IPS DF 6.9 (cell line): ENCODE measurements at regions not wholly inside any gene's neighbourhood (a gene's known extent, or its start where the extent isn't known, plus 50 kb on each side); places are given as distances from the start of the nearest gene placed in this dataset.

Source experiments
- DNase-seq: peaks from one replicate; pipeline ENCODE4 v3.0.0-alpha.2; 2013; ENCODE audit warnings: low read depth, low spot score
- H3K27ac ChIP-seq: one replicate; pipeline ENCODE4 v1.5.1; 2013; ENCODE audit warnings: low read length, control low read depth
- H3K27me3 ChIP-seq: 2 replicates; pipeline ENCODE4 v1.6.1; 2013; ENCODE audit warnings: mild to moderate bottlenecking, low read length; ENCODE audit not compliant: control insufficient read depth, insufficient read depth
- H3K36me3 ChIP-seq: 2 replicates; pipeline ENCODE4 v1.6.1; 2013; ENCODE audit warnings: low read length; ENCODE audit not compliant: control insufficient read depth, insufficient read depth
- H3K4me1 ChIP-seq: 2 replicates; pipeline ENCODE4 v1.6.1; 2013; ENCODE audit warnings: low read length; ENCODE audit not compliant: control insufficient read depth, insufficient read depth
- H3K4me3 ChIP-seq: 2 replicates; pipeline ENCODE4 v1.5.1; 2013; ENCODE audit warnings: mild to moderate bottlenecking, low read length
- H3K9me3 ChIP-seq: 2 replicates; pipeline ENCODE4 v1.6.1; 2013; ENCODE audit warnings: low read length, inconsistent platforms; ENCODE audit not compliant: control insufficient read depth, insufficient read depth
- WGBS: extraction: QIAGEN DNeasy Blood & Tissue Kit; methylation state at CpG from one replicate; pipeline ENCODE4 v1.1.7; 2013; ENCODE audit warnings: mixed read lengths, missing lambda C conversion rate; ENCODE audit not compliant: insufficient read length, insufficient coverage; 5-methylcytosine and 5-hydroxymethylcytosine counted together

GRCh38 chr18:34627137-34627920 is 82.8 kb upstream of the DTNA start:
- Histone ChIP-seq H3K4me3 (no peak overlapping the region), H3K36me3 (no peaks in the 10 kb centered on the region; the same call in 1 of the 2 replicates)
- no CpG with 5 or more reads among the region's 2 CpGs for WGBS

GRCh38 chr18:34631093-34631966 is 78.8 kb upstream of the DTNA start:
- H3K36me3 ChIP-seq = no peaks in the 10 kb centered on the region
- no peaks in the 10 kb centered on the region for H3K27me3 ChIP-seq
- H3K9me3 ChIP-seq = no peaks in the 10 kb centered on the region
- H3K4me3 ChIP-seq = no peak overlapping the region
- no peak for DNase-seq
- H3K4me1 ChIP-seq = 0 out of 2 replicates have a peak, but pooled peaks cover 2% of the 10 kb centered on the region
- no CpG with 5 or more reads among the region's 4 CpGs for WGBS
- no peak overlapping the region for H3K27ac ChIP-seq

More at GRCh38 chr18:34627137-34627920, 82.8 kb upstream of the DTNA start:
- no peak for DNase-seq
- H3K9me3 ChIP-seq = no peaks in the 10 kb centered on the region
- H3K4me1 ChIP-seq = 0 out of 2 replicates have a peak, but pooled peaks cover under 1% of the 10 kb centered on the region
- no peaks in the 10 kb centered on the region for H3K27me3 ChIP-seq
- H3K27ac ChIP-seq = no peak overlapping the region

- no CpG with 5 or more reads among the region's 3 CpGs for WGBS
- Histone ChIP-seq H3K4me1 (0 out of 2 replicates have a peak, but pooled peaks cover 2% of the 10 kb centered on the region), H3K36me3 (no peaks in the 10 kb centered on the region), H3K27me3 (no peaks in the 10 kb centered on the region), H3K9me3 (no peaks in the 10 kb centered on the region), H3K27ac (no peak overlapping the region), H3K4me3 (no peak overlapping the region)
- DNase-seq = no peak
Observed at GRCh38 chr18:34632321-34632720, 77.8 kb upstream of the DTNA start.

- no CpG with 5 or more reads among the region's 1 CpG for WGBS
- Histone ChIP-seq H3K4me1 (0 out of 2 replicates have a peak, but pooled peaks cover 2% of the 10 kb centered on the region), H3K9me3 (no peaks in the 10 kb centered on the region), H3K27me3 (no peaks in the 10 kb centered on the region), H3K27ac (no peak overlapping the region), H3K36me3 (no peaks in the 10 kb centered on the region), H3K4me3 (no peak overlapping the region)
- no peak for DNase-seq
Observed at GRCh38 chr18:34633368-34633767, 76.7 kb upstream of the DTNA start.

- no CpG with 5 or more reads among the region's 3 CpGs for WGBS
- H3K4me3 ChIP-seq = no peak overlapping the region
- H3K9me3 ChIP-seq = no peaks in the 10 kb centered on the region
- no peaks in the 10 kb centered on the region for H3K27me3 ChIP-seq
- 0 out of 2 replicates have a peak, but pooled peaks cover 1% of the 10 kb centered on the region for H3K4me1 ChIP-seq
- no peak for DNase-seq
- H3K27ac ChIP-seq = no peak overlapping the region
- no peaks in the 10 kb centered on the region for H3K36me3 ChIP-seq
Observed at GRCh38 chr18:34637094-34637801, 72.8 kb upstream of the DTNA start.

- no CpG with 5 or more reads among the region's 1 CpG for WGBS
- DNase-seq = no peak
- no peaks in the 10 kb centered on the region for H3K27me3 ChIP-seq
- H3K36me3 ChIP-seq = no peaks in the 10 kb centered on the region
- no peaks in the 10 kb centered on the region for H3K4me1 ChIP-seq
- H3K9me3 ChIP-seq = no peaks in the 10 kb centered on the region
- H3K4me3 ChIP-seq = no peak overlapping the region
- H3K27ac ChIP-seq = no peak overlapping the region
Observed at GRCh38 chr18:34639687-34640086, 70.4 kb upstream of the DTNA start.

- Histone ChIP-seq H3K27me3 (no peaks in the 10 kb centered on the region), H3K36me3 (no peaks in the 10 kb centered on the region), H3K27ac (no peak overlapping the region), H3K9me3 (no peaks in the 10 kb centered on the region), H3K4me3 (no peak overlapping the region), H3K4me1 (no peaks in the 10 kb centered on the region)
- no peak for DNase-seq
- no CpG with 5 or more reads among the region's 1 CpG for WGBS
Observed at GRCh38 chr18:34640276-34640675, 69.8 kb upstream of the DTNA start.

- H3K27me3 ChIP-seq = no peaks in the 10 kb centered on the region
- H3K4me3 ChIP-seq = no peak overlapping the region
- no peaks in the 10 kb centered on the region for H3K9me3 ChIP-seq
- WGBS = no CpG with 5 or more reads among the region's 2 CpGs
- no peak for DNase-seq
- H3K27ac ChIP-seq = no peak overlapping the region
- H3K4me1 ChIP-seq = no peaks in the 10 kb centered on the region
- H3K36me3 ChIP-seq = no peaks in the 10 kb centered on the region
Observed at GRCh38 chr18:34643989-34644388, 66.1 kb upstream of the DTNA start.

- no peaks in the 10 kb centered on the region for H3K27me3 ChIP-seq
- no peaks in the 10 kb centered on the region for H3K9me3 ChIP-seq
- H3K36me3 ChIP-seq = no peaks in the 10 kb centered on the region
- no CpG with 5 or more reads among the region's 4 CpGs for WGBS
- H3K4me3 ChIP-seq = no peak overlapping the region
- no peak overlapping the region for H3K27ac ChIP-seq
- peaks cover 4% of the 10 kb centered on the region; the same call in 1 of the 2 replicates for H3K4me1 ChIP-seq
- peak; percentile 61 for DNase-seq
Observed at GRCh38 chr18:34647251-34647650, 62.8 kb upstream of the DTNA start.
